ENCODE measurements at regions not wholly inside any gene's neighbourhood (a gene's known extent, or its start where the extent isn't known, plus 50 kb on each side); places are given as distances from the start of the nearest gene placed in this dataset.
A peak's percentile ranks its signal among the peaks of the same experiment; 100 is the strongest.
"Not testable (repeated sequence)": the region's sequence is repeated elsewhere in the genome, so short reads cannot be mapped to it uniquely, and the experiment has no call there.

- TF ChIP-seq, protein P1, sequence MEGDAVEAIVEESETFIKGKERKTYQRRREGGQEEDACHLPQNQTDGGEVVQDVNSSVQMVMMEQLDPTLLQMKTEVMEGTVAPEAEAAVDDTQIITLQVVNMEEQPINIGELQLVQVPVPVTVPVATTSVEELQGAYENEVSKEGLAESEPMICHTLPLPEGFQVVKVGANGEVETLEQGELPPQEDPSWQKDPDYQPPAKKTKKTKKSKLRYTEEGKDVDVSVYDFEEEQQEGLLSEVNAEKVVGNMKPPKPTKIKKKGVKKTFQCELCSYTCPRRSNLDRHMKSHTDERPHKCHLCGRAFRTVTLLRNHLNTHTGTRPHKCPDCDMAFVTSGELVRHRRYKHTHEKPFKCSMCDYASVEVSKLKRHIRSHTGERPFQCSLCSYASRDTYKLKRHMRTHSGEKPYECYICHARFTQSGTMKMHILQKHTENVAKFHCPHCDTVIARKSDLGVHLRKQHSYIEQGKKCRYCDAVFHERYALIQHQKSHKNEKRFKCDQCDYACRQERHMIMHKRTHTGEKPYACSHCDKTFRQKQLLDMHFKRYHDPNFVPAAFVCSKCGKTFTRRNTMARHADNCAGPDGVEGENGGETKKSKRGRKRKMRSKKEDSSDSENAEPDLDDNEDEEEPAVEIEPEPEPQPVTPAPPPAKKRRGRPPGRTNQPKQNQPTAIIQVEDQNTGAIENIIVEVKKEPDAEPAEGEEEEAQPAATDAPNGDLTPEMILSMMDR (IDR thresholded peaks at IDR 0.05; ENCODE audit: extremely low read depth, insufficient read depth, missing control alignments) = peak; percentile 92
- in situ Hi-C loops (cut with MboI; ENCODE audit: low pct_unique_long_range_greater_than_20kb, low sequenced_read_pairs, unreplicated experiment) = no loop called here
- DNase-seq (ENCODE audit: low spot score) = peak; percentile 20
These were observed 1131.1 kb downstream of the TMEM121 start for GRCh38 chr14:106657460-106657859.

DNA sequence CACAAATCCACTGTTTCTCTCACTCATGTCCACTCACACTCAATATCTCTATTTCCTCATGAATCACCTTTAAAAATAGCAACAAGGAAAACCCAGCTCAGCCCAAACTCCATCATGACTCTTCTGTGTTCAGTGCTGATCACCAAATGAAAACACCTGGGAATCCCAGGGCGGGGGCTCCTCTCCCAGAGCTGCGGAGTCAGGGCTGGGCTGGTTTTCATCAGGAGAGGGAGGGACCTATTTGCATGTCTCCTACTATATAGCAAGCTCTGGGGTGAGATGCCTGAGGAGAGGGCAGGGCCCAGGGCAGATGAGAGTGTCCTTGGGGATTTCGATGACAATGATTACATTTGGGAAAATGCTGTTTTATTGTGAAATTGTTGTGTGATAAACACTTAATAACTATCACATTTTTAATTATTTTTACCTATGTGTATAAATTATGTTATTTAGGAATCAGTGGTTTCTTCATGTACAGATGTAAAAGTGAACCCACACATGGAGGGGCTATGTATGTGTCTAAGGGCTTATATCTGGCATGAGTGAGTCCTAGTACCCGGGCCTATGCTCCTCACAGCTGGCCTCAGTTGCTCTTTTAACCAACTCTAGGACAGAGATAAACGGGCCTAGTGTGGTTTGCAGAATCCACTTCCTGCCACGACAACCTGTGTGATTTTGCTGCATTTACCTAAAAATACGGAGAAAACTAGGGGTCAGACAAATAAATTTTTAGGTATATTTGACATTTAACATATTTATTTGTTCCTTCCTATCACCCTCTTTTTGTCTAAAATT lies 1131.9 kb downstream of the TMEM121 start:
- DNase-seq (ENCODE audit: low spot score); in situ Hi-C loops (cut with MboI; ENCODE audit: low pct_unique_long_range_greater_than_20kb, low sequenced_read_pairs, unreplicated experiment): not testable (repeated sequence)

- TF ChIP-seq, protein P1 (IDR thresholded peaks at IDR 0.05; ENCODE audit: extremely low read depth, insufficient read depth, missing control alignments) = peak; percentile 59
- peak; percentile 23 for DNase-seq (ENCODE audit: low spot score)
- in situ Hi-C loops (cut with MboI; ENCODE audit: low pct_unique_long_range_greater_than_20kb, low sequenced_read_pairs, unreplicated experiment) = not testable (repeated sequence)
These were observed 1135.2 kb downstream of the TMEM121 start for GRCh38 chr14:106661561-106661960.

DNA sequence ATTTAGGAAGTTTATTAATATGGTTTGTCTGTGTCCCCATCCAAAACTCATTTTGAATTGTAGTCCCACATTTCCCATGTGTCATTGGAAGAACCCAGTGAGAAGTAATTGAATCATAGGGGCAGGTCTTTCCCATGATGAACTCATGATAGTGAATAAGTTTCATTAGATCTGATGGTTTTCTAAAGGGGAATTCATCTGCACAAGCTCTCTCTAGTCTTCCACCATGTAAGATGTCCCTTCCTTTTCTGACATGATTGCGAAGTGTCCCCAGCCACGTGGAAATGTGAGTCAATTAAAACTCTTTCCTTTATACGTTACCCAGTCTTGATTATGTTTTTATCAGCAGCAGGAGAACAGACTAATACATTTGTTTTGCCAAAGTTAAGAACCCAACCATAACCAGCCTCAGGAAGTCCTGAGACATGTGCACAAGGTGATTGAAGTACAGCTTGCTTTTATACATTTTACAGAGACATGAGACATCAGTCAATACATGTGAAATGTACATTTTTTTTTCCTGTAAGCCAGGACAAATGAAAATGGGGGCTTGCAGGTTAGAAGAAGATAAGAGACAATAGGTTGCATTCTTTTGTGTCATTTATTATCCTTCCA lies 1136.7 kb downstream of the TMEM121 start:
- in situ Hi-C loops (cut with MboI; ENCODE audit: low pct_unique_long_range_greater_than_20kb, low sequenced_read_pairs, unreplicated experiment) = no loop called here
- TF ChIP-seq, protein P1 (IDR thresholded peaks at IDR 0.05; ENCODE audit: extremely low read depth, insufficient read depth, missing control alignments) = no peak

DNA sequence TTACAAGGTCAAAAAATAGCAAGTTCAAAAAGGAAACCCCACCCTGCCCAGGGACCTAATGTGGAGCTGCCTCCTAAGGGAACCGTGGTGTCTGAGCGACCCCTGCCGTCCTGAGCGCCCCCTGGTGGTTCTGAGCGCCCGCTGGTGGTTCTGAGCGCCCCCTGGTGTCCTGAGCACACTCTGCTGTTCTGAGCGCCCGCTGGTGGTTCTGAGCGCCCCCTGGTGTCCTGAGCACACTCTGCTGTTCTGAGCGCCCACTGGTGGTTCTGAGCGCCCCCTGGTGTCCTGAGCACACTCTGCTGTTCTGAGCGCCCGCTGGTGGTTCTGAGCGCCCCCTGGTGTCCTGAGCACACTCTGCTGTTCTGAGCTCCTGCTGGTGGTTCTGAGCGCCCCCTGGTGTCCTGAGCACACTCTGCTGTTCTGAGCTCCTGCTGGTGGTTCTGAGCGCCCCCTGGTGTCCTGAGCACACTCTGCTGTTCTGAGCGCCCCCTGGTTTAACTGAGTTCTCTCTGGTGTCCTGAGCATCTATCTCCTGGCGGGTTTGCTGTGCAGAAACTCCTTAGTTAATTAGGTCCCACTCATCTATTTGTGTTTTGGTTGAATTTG lies 1137.5 kb downstream of the TMEM121 start:
- TF ChIP-seq, protein P1 (IDR thresholded peaks at IDR 0.05; ENCODE audit: extremely low read depth, insufficient read depth, missing control alignments) = peak; percentile 94
- DNase-seq (ENCODE audit: low spot score) = peak; percentile 54
- in situ Hi-C loops (cut with MboI; ENCODE audit: low pct_unique_long_range_greater_than_20kb, low sequenced_read_pairs, unreplicated experiment) = not testable (repeated sequence)

More for the DNA sequence above, 1136.7 kb downstream of the TMEM121 start:
- DNase-seq (ENCODE audit: low spot score) = no peak

GRCh38 chr14:106665814-106666213 lies 1139.4 kb downstream of the TMEM121 start:
- TF ChIP-seq, protein P1 (IDR thresholded peaks at IDR 0.05; ENCODE audit: extremely low read depth, insufficient read depth, missing control alignments) = no peak
- no peak for DNase-seq (ENCODE audit: low spot score)

GRCh38 chr14:106666341-106666740 lies 1140.0 kb downstream of the TMEM121 start:
- DNase-seq (ENCODE audit: low spot score) = no peak
- in situ Hi-C loops (cut with MboI; ENCODE audit: low pct_unique_long_range_greater_than_20kb, low sequenced_read_pairs, unreplicated experiment) = no loop called here
- TF ChIP-seq, protein P1 (IDR thresholded peaks at IDR 0.05; ENCODE audit: extremely low read depth, insufficient read depth, missing control alignments) = no peak

More at GRCh38 chr14:106665814-106666213, 1139.4 kb downstream of the TMEM121 start:
- in situ Hi-C loops (cut with MboI; ENCODE audit: low pct_unique_long_range_greater_than_20kb, low sequenced_read_pairs, unreplicated experiment) = no loop called here
